Kidney tubule cell (primary cell): ENCODE measurements at regions not wholly inside any gene's neighbourhood (a gene's known extent, or its start where the extent isn't known, plus 50 kb on each side); places are given as distances from the start of the nearest gene placed in this dataset.
A peak's percentile ranks its signal among the peaks of the same experiment; 100 is the strongest.
"Not testable (repeated sequence)": the region's sequence is repeated elsewhere in the genome, so short reads cannot be mapped to it uniquely, and the experiment has no call there.

ENCODE experiments used
- DNase-seq: peaks from one replicate; pipeline ENCODE4 v3.0.0-alpha.2; 2018; ENCODE audit warnings: low spot score

GRCh38 chr5:101643794-101644193 lies 652.3 kb downstream of the SLCO4C1 start:
- DNase-seq: no peak

GRCh38 chr5:101637599-101637998 lies 658.5 kb downstream of the SLCO4C1 start:
- DNase-seq: no peak

DNA sequence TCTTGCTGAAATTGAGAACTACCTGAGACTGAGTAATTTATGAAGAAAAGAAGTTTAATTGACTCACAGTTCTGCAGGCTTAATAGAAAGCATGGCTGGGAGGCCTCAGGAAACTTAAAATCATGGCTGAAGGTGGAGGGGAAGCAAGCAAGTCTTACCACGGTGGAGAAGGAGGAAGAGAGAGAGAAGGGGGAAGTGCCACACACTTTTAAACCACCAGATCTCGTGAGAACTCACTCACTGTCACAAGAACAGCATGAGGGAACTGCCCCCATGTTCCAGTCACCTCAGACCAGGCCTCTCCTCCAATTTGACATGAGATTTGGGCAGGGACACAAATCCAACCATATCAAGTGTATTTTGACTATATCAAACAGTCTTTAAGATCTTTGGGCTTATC lies 668.3 kb downstream of the SLCO4C1 start:
- not testable (repeated sequence) for DNase-seq

DNA sequence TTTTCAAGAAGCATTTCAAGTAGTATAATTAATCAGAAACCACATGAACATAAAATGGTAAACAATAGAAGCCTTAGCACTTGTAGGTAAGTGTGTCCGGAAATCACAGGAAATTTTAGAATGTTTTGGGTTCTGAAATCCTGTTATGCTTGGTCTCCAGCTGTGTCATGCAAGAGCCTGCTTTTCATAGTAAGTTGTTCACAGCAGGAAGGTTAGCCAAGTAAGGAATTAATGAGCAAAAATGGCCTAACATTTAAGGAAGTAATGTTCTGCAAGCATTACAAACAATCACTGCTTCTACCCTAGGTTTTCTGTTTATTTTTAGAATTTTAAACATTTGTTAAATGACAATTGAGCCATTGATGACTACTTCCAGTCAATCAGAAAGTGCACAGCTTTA lies 669.5 kb downstream of the SLCO4C1 start:
- DNase-seq: no peak

DNA sequence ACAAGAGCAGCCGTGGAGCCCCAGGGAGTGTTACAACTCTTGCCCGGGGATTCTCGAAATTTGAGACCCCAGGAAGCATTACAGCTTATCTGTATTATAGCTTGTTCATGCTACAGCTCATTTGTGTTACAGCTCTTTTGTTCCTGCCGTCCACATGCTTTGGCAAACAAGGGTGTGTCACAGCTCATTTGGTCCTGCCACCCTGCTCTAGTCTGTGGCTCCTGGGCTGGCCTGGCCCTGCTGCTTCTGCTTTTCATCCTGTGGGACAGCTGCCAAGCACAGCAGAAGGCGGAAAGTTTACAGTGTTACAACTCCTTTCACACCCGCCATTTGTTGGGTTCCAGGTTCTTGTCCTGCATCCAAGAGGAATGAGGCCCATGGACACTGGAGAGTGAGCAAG lies 685.0 kb downstream of the SLCO4C1 start:
- DNase-seq: no peak

DNA sequence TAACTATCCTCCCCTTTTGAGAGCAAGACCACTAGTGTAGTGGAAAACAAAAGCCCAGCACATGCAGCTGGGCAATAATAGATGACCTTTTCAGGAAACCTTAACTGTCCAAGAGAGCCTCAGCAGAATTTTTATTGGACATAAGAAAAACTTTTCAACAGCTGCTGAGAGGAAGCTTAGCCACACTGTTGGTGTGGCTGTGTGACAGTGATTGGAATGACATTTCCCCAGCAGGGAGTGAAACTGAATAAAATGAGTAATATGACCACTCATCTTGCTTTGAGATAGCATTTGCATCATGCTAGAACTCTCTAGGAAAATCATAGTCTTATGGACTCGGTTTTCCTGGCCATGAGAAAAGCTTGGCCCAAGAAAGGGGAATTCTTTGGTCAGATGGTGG lies 687.8 kb downstream of the SLCO4C1 start:
- DNase-seq: no peak

DNA sequence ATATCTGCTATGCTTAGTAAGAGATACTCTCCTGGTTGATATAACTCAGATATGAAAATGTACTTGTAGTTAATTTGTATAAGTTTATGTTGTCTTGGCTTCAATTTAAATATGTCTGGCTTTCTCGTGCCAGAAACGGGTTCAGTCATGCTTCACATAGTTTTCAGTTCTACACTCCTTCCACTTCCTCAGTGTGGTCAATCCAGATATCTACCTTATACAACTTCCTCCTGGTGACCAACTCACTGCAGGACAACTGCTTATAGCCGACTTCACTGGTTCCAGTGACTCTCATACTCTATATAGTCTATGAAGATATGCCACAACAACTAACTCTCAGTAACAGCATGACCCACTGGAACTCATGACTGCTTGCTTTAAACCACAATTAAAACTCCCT lies 690.4 kb downstream of the SLCO4C1 start:
- no peak for DNase-seq

DNA sequence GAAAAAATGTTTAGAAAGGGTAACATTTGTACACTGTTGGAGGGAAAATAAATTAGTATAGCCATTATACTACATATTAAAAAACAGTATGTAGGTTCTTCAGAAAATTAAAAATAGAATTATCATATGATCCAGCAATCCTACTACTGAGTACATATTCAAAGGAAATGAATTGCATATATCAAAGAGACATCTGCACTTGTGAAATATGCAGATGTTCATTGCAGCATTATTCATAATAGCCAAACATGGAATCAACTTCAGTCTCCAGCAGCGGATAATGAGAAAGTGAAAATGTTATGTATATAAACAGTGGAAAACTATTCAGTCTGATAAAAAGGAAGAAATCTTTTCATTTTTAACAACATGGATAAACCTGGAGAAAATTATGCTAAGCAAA lies 695.5 kb downstream of the SLCO4C1 start:
- DNase-seq: no peak

- no peak for DNase-seq
These were observed 687.3 kb upstream of the ST8SIA4 start for GRCh38 chr5:101590384-101590783.

- no peak for DNase-seq
These were observed 682.3 kb upstream of the ST8SIA4 start for GRCh38 chr5:101585366-101585765.

GRCh38 chr5:101580591-101580990 lies 677.5 kb upstream of the ST8SIA4 start:
- peak; percentile 5 for DNase-seq

DNA sequence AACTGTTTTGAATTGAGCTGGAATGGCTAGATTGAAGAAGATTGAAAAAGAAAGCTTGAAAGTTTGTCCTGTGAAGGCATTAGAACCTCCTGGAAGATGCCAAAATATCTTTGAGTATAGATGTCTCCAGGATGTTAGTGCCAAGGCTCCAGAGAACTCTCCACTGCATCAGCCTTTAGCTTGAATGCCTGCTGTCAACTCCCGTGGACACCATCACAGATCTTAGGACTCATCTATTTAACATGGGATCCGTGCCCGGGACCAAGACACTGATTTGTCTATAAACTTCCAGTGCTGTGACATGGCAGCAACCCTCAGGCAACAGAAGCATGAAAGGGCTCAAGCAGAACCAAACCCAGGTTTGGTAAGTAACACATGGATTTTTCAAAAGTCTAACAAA lies 670.9 kb upstream of the ST8SIA4 start:
- DNase-seq: no peak

- DNase-seq: no peak
These were observed 657.9 kb upstream of the ST8SIA4 start for GRCh38 chr5:101561018-101561417.

GRCh38 chr5:101543780-101544179 lies 640.7 kb upstream of the ST8SIA4 start:
- DNase-seq: no peak

DNA sequence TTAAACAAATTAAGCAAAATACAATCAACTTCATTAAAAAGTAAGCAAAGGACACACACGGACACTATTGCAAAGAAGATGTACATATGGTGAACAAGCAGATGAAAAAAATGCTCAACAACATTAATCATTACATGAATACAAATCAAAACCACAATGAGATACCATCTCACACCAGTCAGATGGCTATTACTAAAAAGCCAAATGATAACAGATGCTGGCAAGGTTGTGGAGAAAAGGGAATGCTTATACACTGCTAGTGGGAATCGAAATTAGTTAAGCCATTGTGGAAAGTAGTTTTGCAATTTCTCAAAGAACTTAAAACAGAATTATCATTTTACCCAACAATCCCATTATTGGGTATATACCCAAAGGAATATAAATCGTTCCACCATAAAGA lies 636.2 kb upstream of the ST8SIA4 start:
- no peak for DNase-seq

- no peak for DNase-seq
These were observed 632.5 kb upstream of the ST8SIA4 start for GRCh38 chr5:101535626-101536025.

DNA sequence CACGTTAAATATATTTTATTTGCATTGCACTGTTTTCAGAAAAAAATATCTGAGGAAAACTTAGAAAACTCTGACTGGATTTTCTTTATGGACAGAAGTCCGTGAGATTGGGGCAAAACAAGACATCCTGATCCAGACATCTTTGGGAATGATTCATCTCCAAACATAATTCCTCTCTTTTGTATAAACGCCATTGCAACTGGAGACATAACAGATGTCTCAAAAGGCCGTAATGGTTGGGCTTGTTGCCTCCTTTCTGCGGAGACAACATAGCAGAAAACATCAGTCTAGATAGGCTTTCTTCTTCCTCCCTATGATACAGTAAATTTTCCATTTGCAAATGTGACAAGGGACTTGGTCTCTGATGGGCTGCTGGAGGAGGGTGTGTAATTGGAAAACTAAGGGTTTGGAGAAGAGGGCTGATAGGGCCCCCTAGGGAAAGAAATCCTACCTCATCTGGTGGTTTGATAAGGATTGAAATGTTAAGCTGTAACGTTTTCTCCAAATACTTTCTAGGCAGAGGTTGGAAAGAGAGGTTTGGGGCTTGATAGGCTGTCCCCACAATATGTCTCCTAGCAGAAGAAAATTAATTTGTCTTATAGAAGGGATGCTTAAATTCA lies 631.5 kb upstream of the ST8SIA4 start:
- no peak for DNase-seq

GRCh38 chr5:101532430-101532829 lies 629.3 kb upstream of the ST8SIA4 start:
- DNase-seq: no peak

GRCh38 chr5:101531026-101531425 lies 627.9 kb upstream of the ST8SIA4 start:
- DNase-seq: no peak

DNA sequence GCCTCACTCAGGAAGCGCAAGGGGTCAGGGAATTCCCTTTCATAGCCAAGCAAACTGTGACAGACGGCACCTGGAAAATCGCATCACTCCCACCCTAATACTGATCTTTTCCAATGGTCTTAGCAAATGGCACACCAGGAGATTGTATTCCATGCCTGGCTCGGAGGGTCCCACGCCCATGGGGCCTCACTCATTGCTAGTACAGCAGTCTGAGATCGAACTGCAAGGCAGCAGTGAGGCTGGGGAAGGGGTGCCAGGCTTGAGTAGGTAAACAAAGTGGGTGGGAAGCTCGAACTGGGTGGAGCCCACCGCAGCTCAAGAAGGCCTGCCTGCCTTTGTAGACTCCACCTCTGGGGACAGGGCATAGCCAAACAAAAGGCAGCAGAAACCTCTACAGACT lies 626.0 kb upstream of the ST8SIA4 start:
- not testable (repeated sequence) for DNase-seq

GRCh38 chr5:101520417-101520816 lies 617.3 kb upstream of the ST8SIA4 start:
- DNase-seq: no peak

DNA sequence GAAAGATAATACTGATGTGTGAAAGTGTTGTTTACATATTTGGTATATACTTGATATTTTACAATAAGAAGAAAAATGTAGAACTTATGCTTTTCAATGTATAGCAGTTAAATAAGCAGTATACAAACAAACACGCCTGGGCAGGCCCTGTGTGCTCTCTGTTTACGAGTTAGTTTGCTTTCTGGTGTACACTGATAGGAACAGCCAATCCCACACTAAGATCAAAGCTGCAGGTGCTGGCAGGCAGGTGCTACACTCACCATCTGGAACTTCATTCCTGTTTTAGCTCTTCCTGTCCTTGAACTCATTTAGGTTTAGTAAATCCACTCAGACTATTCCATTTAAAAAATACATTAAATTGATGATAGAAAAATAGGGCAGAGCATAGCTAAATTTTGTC lies 614.7 kb upstream of the ST8SIA4 start:
- no peak for DNase-seq

DNA sequence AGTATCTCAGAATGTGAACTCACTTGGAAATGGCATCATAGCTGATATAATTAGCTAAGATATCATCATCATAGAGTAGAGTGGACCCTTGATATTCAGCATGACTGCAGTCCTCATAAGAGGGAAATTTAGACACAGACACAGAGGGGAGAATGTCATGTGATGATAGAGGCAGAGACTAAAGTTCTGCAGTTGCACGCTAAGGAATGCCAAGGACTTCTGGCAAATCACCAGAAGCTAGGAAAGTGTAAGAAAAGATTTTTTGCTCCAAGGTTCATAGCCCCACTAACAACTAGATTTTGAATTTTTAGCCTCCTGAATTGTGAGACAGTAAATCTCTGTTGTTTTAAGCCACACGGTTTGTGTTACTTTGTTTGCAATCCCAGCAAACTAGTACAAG lies 612.6 kb upstream of the ST8SIA4 start:
- no peak for DNase-seq

DNA sequence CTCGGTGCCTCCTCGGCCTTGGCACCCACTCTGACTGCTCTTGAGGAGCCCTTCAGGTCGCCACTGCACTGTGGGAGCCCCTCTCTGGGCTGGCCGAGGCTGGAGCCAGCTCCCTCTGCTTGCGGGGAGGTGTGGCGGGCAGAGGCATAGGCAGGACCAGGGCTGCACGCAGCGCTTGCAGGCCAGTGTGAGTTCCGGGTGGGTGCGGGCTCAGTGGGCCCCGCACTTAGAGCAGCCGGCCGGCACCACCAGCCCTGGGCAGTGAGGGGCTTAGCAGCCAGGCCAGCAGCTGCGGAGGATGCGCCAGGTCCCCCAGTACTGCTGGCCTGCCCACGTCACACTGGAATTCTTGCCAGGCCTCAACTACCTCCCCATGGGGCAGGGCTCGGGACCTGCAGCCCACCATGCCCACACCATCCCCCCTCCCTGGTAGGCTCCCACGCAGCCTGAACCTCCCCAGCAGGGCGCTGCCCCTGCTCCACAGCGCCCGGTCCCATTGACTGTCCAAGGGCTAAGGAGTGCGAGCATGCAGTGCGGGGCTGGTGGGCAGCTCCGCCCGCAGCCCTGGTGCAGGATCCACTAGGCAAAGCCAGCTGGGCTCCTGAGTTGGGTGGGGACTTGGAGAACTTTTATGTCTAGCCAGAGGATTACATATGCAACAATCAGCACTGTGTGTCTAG lies 602.9 kb upstream of the ST8SIA4 start:
- no peak for DNase-seq
